MCF 10A (cell line): ENCODE measurements at regions not wholly inside any gene's neighbourhood (a gene's known extent, or its start where the extent isn't known, plus 50 kb on each side); places are given as distances from the start of the nearest gene placed in this dataset.

Experiments
- BruUV-seq: library from RNA; stranded (reverse); fragments of 400-500 nt; replicated peaks from 2 replicates; lab custom pipeline; 2021; lab: Mats Ljungman, UMichigan
- CTCF ChIA-PET: fragments of 300-600 bp; sonication (Branson Sonifier 250); formaldehyde crosslinking; extraction: SDS; loops from one replicate; lab custom pipeline; 2021; ENCODE audit warnings: antibody characterized with exemption, inconsistent platforms; lab: Yijun Ruan, JAX
- POLR2A ChIA-PET: fragments of 300-600, 350-650 bp; sonication (Branson Sonifier 250); formaldehyde crosslinking; extraction: SDS; loops from one replicate; lab custom pipeline; 2020; ENCODE audit warnings: antibody characterized with exemption, inconsistent platforms; lab: Yijun Ruan, JAX
- DNase-seq: peaks from one replicate; pipeline ENCODE4 v3.0.0-alpha.2; 2018; ENCODE audit not compliant: unreplicated experiment
- H3K27ac Mint-ChIP-seq: one replicate; pipeline ENCODE4 v1.8.0; 2022; ENCODE audit warnings: mild to moderate bottlenecking, low read depth, mixed read lengths; ENCODE audit not compliant: unreplicated experiment
- H3K27me3 Mint-ChIP-seq: one replicate; pipeline ENCODE4 v1.8.0; 2022; ENCODE audit warnings: mixed read lengths; ENCODE audit not compliant: insufficient read depth, unreplicated experiment
- H3K36me3 Mint-ChIP-seq: one replicate; pipeline ENCODE4 v1.8.0; 2022; ENCODE audit warnings: mild to moderate bottlenecking, moderate library complexity, mixed read lengths; ENCODE audit not compliant: insufficient read depth, unreplicated experiment
- H3K4me1 Mint-ChIP-seq: one replicate; pipeline ENCODE4 v1.8.0; 2022; ENCODE audit warnings: mixed read lengths; ENCODE audit not compliant: insufficient read depth, unreplicated experiment
- H3K4me3 Mint-ChIP-seq: one replicate; pipeline ENCODE4 v1.8.0; 2022; ENCODE audit warnings: mild to moderate bottlenecking, moderate library complexity, mixed read lengths; ENCODE audit not compliant: unreplicated experiment
- H3K9me3 Mint-ChIP-seq: one replicate; pipeline ENCODE4 v1.8.0; 2022; ENCODE audit warnings: mixed read lengths; ENCODE audit not compliant: unreplicated experiment
- CTCF ChIP-seq: fragments of 200-600 bp; IDR thresholded peaks from one replicate; pipeline ENCODE4 v1.8.0; 2022; ENCODE audit warnings: antibody characterized with exemption, mild to moderate bottlenecking; ENCODE audit not compliant: unreplicated experiment
- intact Hi-C: fragments of 100-400 bp; cut with micrococcal nuclease; formaldehyde crosslinking; loops from 2 replicates; pipeline ENCODE4 v1.14.1; 2022

- no peak for DNase-seq
- Mint-ChIP-seq H3K4me1 (no peaks in the 10 kb centered on the region), H3K9me3 (peaks cover 8% of the 10 kb centered on the region), H3K27me3 (no peaks in the 10 kb centered on the region), H3K4me3 (no peak overlapping the region), H3K27ac (no peak overlapping the region), H3K36me3 (no peaks in the 10 kb centered on the region)
- CTCF ChIA-PET = no interaction called here
- intact Hi-C loops = no loop called here
- POLR2A ChIA-PET = interaction anchor here (0.6 kb wide), 2 partner anchors 14 to 649 kb away, joined by 3 read pairs; no protein-coding TSS in a partner anchor
- no TSS peak for BruUV-seq
- TF ChIP-seq CTCF = no peak
These were observed 207.7 kb upstream of the CTAGE1 start for GRCh38 chr18:22625406-22625805.

- intact Hi-C loops = no loop called here
- Mint-ChIP-seq H3K27me3 (no peaks in the 10 kb centered on the region), H3K4me1 (no peaks in the 10 kb centered on the region), H3K9me3 (peaks cover 8% of the 10 kb centered on the region), H3K36me3 (no peaks in the 10 kb centered on the region), H3K4me3 (no peak overlapping the region), H3K27ac (peak overlapping the region; percentile 56)
- CTCF ChIA-PET = interaction anchor here (0.7 kb wide), 1 partner anchor 872 kb away, joined by 3 read pairs; no protein-coding TSS in a partner anchor
- DNase-seq = no peak
- no peak for TF ChIP-seq CTCF
- BruUV-seq = no TSS peak
- POLR2A ChIA-PET = interaction anchor here (0.7 kb wide), 1 partner anchor 140 kb away, joined by 3 read pairs; no protein-coding TSS in a partner anchor
These were observed 209.1 kb upstream of the CTAGE1 start for GRCh38 chr18:22626771-22627170.

- BruUV-seq = no TSS peak
- Mint-ChIP-seq H3K36me3 (no peaks in the 10 kb centered on the region), H3K27ac (no peak overlapping the region), H3K9me3 (peaks cover 8% of the 10 kb centered on the region), H3K4me3 (no peak overlapping the region), H3K4me1 (no peaks in the 10 kb centered on the region), H3K27me3 (no peaks in the 10 kb centered on the region)
- CTCF ChIA-PET = no interaction called here
- no peak for TF ChIP-seq CTCF
- intact Hi-C loops = no loop called here
- DNase-seq = no peak
- POLR2A ChIA-PET = no interaction called here
These were observed 209.8 kb upstream of the CTAGE1 start for GRCh38 chr18:22627506-22627905.

- no peak for DNase-seq
- no TSS peak for BruUV-seq
- Mint-ChIP-seq H3K36me3 (no peaks in the 10 kb centered on the region), H3K9me3 (peaks cover 8% of the 10 kb centered on the region), H3K27ac (no peak overlapping the region), H3K27me3 (no peaks in the 10 kb centered on the region), H3K4me1 (no peaks in the 10 kb centered on the region), H3K4me3 (no peak overlapping the region)
- no peak for TF ChIP-seq CTCF
- ChIA-PET CTCF (interaction anchor here (0.6 kb wide), 1 partner anchor 1082 kb away, joined by 6 read pairs; no protein-coding TSS in a partner anchor), POLR2A (no interaction called here)
- intact Hi-C loops = no loop called here
These were observed 211.2 kb upstream of the CTAGE1 start for GRCh38 chr18:22628795-22629510.
